H1 (cell line): ENCODE measurements at regions not wholly inside any gene's neighbourhood (a gene's known extent, or its start where the extent isn't known, plus 50 kb on each side); places are given as distances from the start of the nearest gene placed in this dataset.

Experiments used
- CTCF ChIA-PET: fragments of 300-600 bp; sonication (Branson Sonifier 250); formaldehyde crosslinking; loops from one replicate; lab custom pipeline; 2021; ENCODE audit not compliant: partially characterized antibody; lab: Charles Lee
- POLR2A ChIA-PET: fragments of 300-600 bp; sonication (Branson Sonifier 250); formaldehyde crosslinking; loops from one replicate; lab custom pipeline; 2021; ENCODE audit warnings: inconsistent platforms; ENCODE audit not compliant: partially characterized antibody; lab: Charles Lee
- DNase-seq, 2 experiments: peaks; one replicate each; pipeline versions ENCODE4 v3.0.0 to v3.0.0-alpha.2; 2010 to 2022; ENCODE audit warnings: low spot score in 2 of 2, low read depth in 1 of 2, mixed read lengths in 1 of 2
- FAIRE-seq: peaks from 2 replicates; lab custom pipeline; 2011; peaks lifted over from hg19 to GRCh38; lab: Jason Lieb, UNC
- H2AFZ ChIP-seq: 2 replicates; pipeline ENCODE4 v1.8.1; 2012; ENCODE audit warnings: low read length, inconsistent platforms
- H2AK5ac ChIP-seq: 2 replicates; pipeline ENCODE4 v1.6.1; 2013; ENCODE audit warnings: low read depth, low read length
- H2BK120ac ChIP-seq: replicated peaks from 2 replicates; pipeline ENCODE3; 2013; ENCODE audit warnings: low read depth, low read length, inconsistent platforms
- H2BK12ac ChIP-seq: 2 replicates; pipeline ENCODE4 v1.6.1; 2013; ENCODE audit warnings: low read depth, low read length
- H2BK15ac ChIP-seq: 2 replicates; pipeline ENCODE4 v1.6.1; 2013; ENCODE audit warnings: low read length
- H2BK20ac ChIP-seq: 2 replicates; pipeline ENCODE4 v1.6.1; 2013; ENCODE audit warnings: low read length
- H2BK5ac ChIP-seq: 2 replicates; pipeline ENCODE4 v1.6.1; 2013; ENCODE audit warnings: low read depth, low read length
- H3K14ac ChIP-seq: 2 replicates; pipeline ENCODE4 v1.6.1; 2013; ENCODE audit warnings: inconsistent platforms; ENCODE audit not compliant: insufficient read length
- H3K18ac ChIP-seq: 2 replicates; pipeline ENCODE4 v1.6.1; 2013; ENCODE audit warnings: low read length; ENCODE audit errors: extremely low read depth
- H3K23ac ChIP-seq: 2 replicates; pipeline ENCODE4 v1.6.1; 2013; ENCODE audit warnings: inconsistent platforms; ENCODE audit not compliant: insufficient read length
- H3K23me2 ChIP-seq: 2 replicates; pipeline ENCODE4 v1.6.1; 2013; ENCODE audit warnings: low read depth, low read length
- H3K27ac ChIP-seq: 2 replicates; pipeline ENCODE4 v1.6.1; 2011; ENCODE audit warnings: low read depth, low read length, inconsistent platforms
- H3K27me3 ChIP-seq, 4 experiments: replicated peaks in 1 of 4; 1 replicate in 1 of 4; 2 replicates in 3 of 4; pipeline versions ENCODE4 v1.6.1 to v1.8.1; 2011 to 2013; ENCODE audit warnings: low read length in 3 of 4, mild to moderate bottlenecking in 3 of 4, inconsistent platforms in 2 of 4, mixed read lengths in 2 of 4, moderate library complexity in 1 of 4; ENCODE audit not compliant: control insufficient read depth in 3 of 4, insufficient read depth in 3 of 4; ENCODE audit errors: extremely low read depth in 1 of 4
- H3K36me3 ChIP-seq, 4 experiments: 2 replicates each; pipeline versions ENCODE4 v1.6.1 to v1.8.1; 2011 to 2013; ENCODE audit warnings: mild to moderate bottlenecking in 4 of 4, low read length in 3 of 4, moderate library complexity in 2 of 4, control low read depth in 1 of 4, inconsistent platforms in 1 of 4; ENCODE audit not compliant: insufficient read depth in 4 of 4, control insufficient read depth in 2 of 4
- H3K4ac ChIP-seq: replicated peaks from 2 replicates; pipeline ENCODE3; 2013; ENCODE audit warnings: low read length, low read depth, mixed read lengths, inconsistent platforms; ENCODE audit not compliant: insufficient read length
- H3K4me1 ChIP-seq, 4 experiments: replicated peaks in 1 of 4; 1 replicate in 1 of 4; 2 replicates in 3 of 4; pipeline versions ENCODE4 v1.6.1 to v1.8.1; 2011 to 2013; ENCODE audit warnings: low read length in 3 of 4, inconsistent platforms in 2 of 4, mixed read lengths in 1 of 4; ENCODE audit not compliant: insufficient read depth in 4 of 4, control insufficient read depth in 3 of 4
- H3K4me2 ChIP-seq, 2 experiments: 2 replicates each; pipeline versions ENCODE4 v1.6.1 to v1.8.1; 2011 to 2013; ENCODE audit warnings: low read depth in 2 of 2, low read length in 2 of 2, control low read depth in 1 of 2, inconsistent platforms in 1 of 2, mild to moderate bottlenecking in 1 of 2; ENCODE audit not compliant: insufficient read depth in 1 of 2
- H3K4me3 ChIP-seq, 4 experiments: fragments of 200-600, 300-600 bp in 1 of 4; sonication (generic), shearing (Covaris generic), sonication (Bioruptor Twin) in 1 of 4; 2 replicates each; pipeline versions ENCODE4 v1.5.1 to v1.8.1; 2011 to 2016; ENCODE audit warnings: low read length in 4 of 4, low read depth in 3 of 4, control low read depth in 2 of 4, inconsistent platforms in 2 of 4, mild to moderate bottlenecking in 2 of 4, mixed read lengths in 1 of 4, moderate library complexity in 1 of 4; ENCODE audit not compliant: insufficient read depth in 2 of 4; ENCODE audit errors: extremely low read depth in 1 of 4
- H3K56ac ChIP-seq: replicated peaks from 2 replicates; pipeline ENCODE3; 2013; ENCODE audit warnings: low read depth, mild to moderate bottlenecking, mixed read lengths, low read length, inconsistent platforms; ENCODE audit not compliant: insufficient read length
- H3K79me1 ChIP-seq: 2 replicates; pipeline ENCODE4 v1.6.1; 2013; ENCODE audit warnings: low read depth, low read length, control low read depth
- H3K79me2 ChIP-seq, 2 experiments: 2 replicates each; pipeline versions ENCODE4 v1.6.1 to v1.8.1; 2012 to 2013; ENCODE audit warnings: low read length in 2 of 2, mild to moderate bottlenecking in 2 of 2, inconsistent platforms in 1 of 2; ENCODE audit not compliant: insufficient read depth in 2 of 2, control insufficient read depth in 1 of 2
- H3K9ac ChIP-seq, 4 experiments: replicated peaks in 1 of 4; 1 replicate in 1 of 4; 2 replicates in 3 of 4; pipeline versions ENCODE4 v1.6.1 to v1.8.1; 2011 to 2013; ENCODE audit warnings: low read depth in 3 of 4, low read length in 3 of 4, control low read depth in 2 of 4, mild to moderate bottlenecking in 2 of 4, moderate library complexity in 2 of 4, inconsistent platforms in 1 of 4; ENCODE audit errors: extremely low read depth in 1 of 4
- H3K9me3 ChIP-seq, 2 experiments: 2 replicates each; pipeline versions ENCODE4 v1.6.1 to v1.8.1; 2012 to 2013; ENCODE audit warnings: mild to moderate bottlenecking in 2 of 2, moderate library complexity in 2 of 2, control low read depth in 1 of 2, inconsistent platforms in 1 of 2, low read depth in 1 of 2, low read length in 1 of 2, mixed read lengths in 1 of 2; ENCODE audit not compliant: insufficient read depth in 2 of 2
- H4K20me1 ChIP-seq, 2 experiments: replicated peaks in 1 of 2; 2 replicates each; pipeline versions ENCODE3 to v1.8.1; 2011 to 2013; ENCODE audit warnings: inconsistent platforms in 2 of 2, low read length in 2 of 2, mild to moderate bottlenecking in 1 of 2; ENCODE audit not compliant: insufficient read depth in 2 of 2, control insufficient read depth in 1 of 2
- H4K5ac ChIP-seq: 2 replicates; pipeline ENCODE4 v1.6.1; 2013; ENCODE audit warnings: low read length, low read depth, mixed read lengths, inconsistent platforms; ENCODE audit not compliant: insufficient read length
- H4K8ac ChIP-seq: 2 replicates; pipeline ENCODE4 v1.8.0; 2013; ENCODE audit warnings: mild to moderate bottlenecking, moderate library complexity, low read length, inconsistent platforms; ENCODE audit not compliant: insufficient read depth; ENCODE audit errors: extremely low read depth
- H4K91ac ChIP-seq: replicated peaks from 2 replicates; pipeline ENCODE3; 2013; ENCODE audit warnings: low read length, mixed read lengths, inconsistent platforms; ENCODE audit not compliant: insufficient read length
- JUND ChIP-seq: IDR thresholded peaks from 2 replicates; pipeline ENCODE4 v1.6.1; 2011; ENCODE audit warnings: mild to moderate bottlenecking, improper control_type of control experiment, low read length
- SP4 ChIP-seq: IDR thresholded peaks from 2 replicates; pipeline ENCODE4 v1.6.1; 2012; ENCODE audit warnings: low read length, inconsistent platforms
- WGBS, 2 experiments: shearing (Covaris generic) in 1 of 2; methylation state at CpG; one replicate each; pipeline versions ENCODE4 v1.1.6 to v1.1.7; 2013 to 2015; ENCODE audit warnings: low lambda C conversion rate in 2 of 2, mixed read lengths in 2 of 2, inconsistent platforms in 1 of 2, low coverage in 1 of 2, missing lambda C conversion rate in 1 of 2; ENCODE audit not compliant: insufficient replicate concordance in 2 of 2, insufficient coverage in 1 of 2, insufficient read length in 1 of 2; ENCODE audit errors: extremely low coverage in 1 of 2, missing lambda C conversion rate in 1 of 2; 5-methylcytosine and 5-hydroxymethylcytosine counted together

DNA sequence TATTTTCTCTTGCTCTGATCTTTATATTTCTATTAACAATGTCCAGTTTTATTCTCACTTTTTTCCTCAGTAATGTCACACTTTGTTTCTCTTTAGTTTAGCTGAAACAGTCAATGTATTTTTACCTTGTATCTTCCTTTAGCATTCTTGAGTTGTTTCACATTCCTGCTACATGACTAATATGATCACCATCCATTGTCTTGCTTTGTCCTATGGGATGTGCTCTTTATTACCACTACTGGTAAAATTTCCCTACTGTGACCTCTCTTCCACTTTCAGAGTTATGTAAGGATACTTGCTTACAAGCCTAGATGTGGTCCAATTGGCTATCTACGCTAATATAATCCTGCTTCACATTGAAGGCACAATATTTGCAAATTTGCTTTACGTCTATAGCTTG, 457.9 kb downstream of the PIK3C3 start:
- POLR2A ChIA-PET = no interaction called here
- Histone ChIP-seq H3K79me1 (no peaks in the 10 kb centered on the region), H2BK20ac (no peak overlapping the region), H3K9ac (no peak overlapping the region), H2BK5ac (no peak overlapping the region), H3K4me2 (no peak overlapping the region), H2AFZ (no peak overlapping the region), H2BK120ac (no peak overlapping the region), H3K18ac (no peak overlapping the region), H3K23me2 (no peaks in the 10 kb centered on the region), H3K23ac (no peak overlapping the region), H3K4me3 (no peak overlapping the region), H4K5ac (no peak overlapping the region), H3K27ac (no peak overlapping the region), H2AK5ac (no peak overlapping the region), H4K8ac (no peak overlapping the region), H3K79me2 (no peaks in the 10 kb centered on the region), H3K4me1 (no peaks in the 10 kb centered on the region), H3K14ac (no peak overlapping the region), H2BK15ac (no peak overlapping the region), H3K9me3 (peaks cover 17 to 22% of the 10 kb centered on the region in 2 experiments), H3K36me3 (no peaks in the 10 kb centered on the region; a peak in 1 of 8 replicates), H3K56ac (no peak overlapping the region), H2BK12ac (no peak overlapping the region), H4K20me1 (no peaks in the 10 kb centered on the region), H4K91ac (no peak overlapping the region), H3K27me3 (no peaks in the 10 kb centered on the region), H3K4ac (no peak overlapping the region)
- DNase-seq (no peak), FAIRE-seq (no peak)
- CTCF ChIA-PET = no interaction called here
- TF ChIP-seq SP4 (no peak), JUND (peak; percentile 63)
- WGBS, 2 experiments = 91% methylated on average over 2 of the region's 2 CpGs; no CpG with 5 or more reads in 1 of the 2 experiments
